ENCODE measurements at regions not wholly inside any gene's neighbourhood (a gene's known extent, or its start where the extent isn't known, plus 50 kb on each side); places are given as distances from the start of the nearest gene placed in this dataset.

GRCh38 chr16:73546341-73546845 lies 498.5 kb upstream of the ZFHX3 start:
- Histone ChIP-seq H3K36me3 (ENCODE audit: control insufficient read depth, insufficient read depth, low read length) (no peaks in the 10 kb centered on the region), H3K79me2 (ENCODE audit: control insufficient read depth, insufficient read depth, low read length) (no peaks in the 10 kb centered on the region), H3K4me2 (ENCODE audit: extremely low read depth, insufficient read depth, low read length) (peak overlapping the region; percentile 72), H3K4me1 (ENCODE audit: control insufficient read depth, extremely low read depth, insufficient read depth, low read length) (no peaks in the 10 kb centered on the region), H3K9ac (ENCODE audit: insufficient read depth, low read length) (no peak overlapping the region), H3K9me3 (ENCODE audit: control insufficient read depth, insufficient read depth, low read depth, low read length) (no peaks in the 10 kb centered on the region), H3K4me3 (replicated peaks in 1 of 4; ENCODE audit: control extremely low read depth in 1 of 4, insufficient read depth in 1 of 4, low read depth in 3 of 4, low read length in 4 of 4) (peak overlapping the region in 3 of 4 experiments; percentile 19 to 39 (median 31)), H4K20me1 (ENCODE audit: control insufficient read depth, extremely low read depth, insufficient read depth, low read length) (no peaks in the 10 kb centered on the region), H3K27ac (ENCODE audit: insufficient read depth, low read length) (no peak overlapping the region), H3K27me3 (ENCODE audit: control insufficient read depth, insufficient read depth, low read length) (no peaks in the 10 kb centered on the region), H2AFZ (ENCODE audit: low read length) (no peak overlapping the region)
- TF ChIP-seq CTCF (conservative IDR thresholded peaks at IDR 0.05 in 1 of 2, IDR thresholded peaks at IDR 0.05 in 1 of 2; ENCODE audit: low read depth in 1 of 2, low read length in 2 of 2), result no peak
- no peak for TF ChIP-seq EZH2 (IDR thresholded peaks at IDR 0.05; ENCODE audit: low read length, missing control alignments)
- DNase-seq (ENCODE audit: low read depth in 2 of 2), result peak in 1 of 2 donors; percentile 24

- no peak for DNase-seq (ENCODE audit: low read depth in 2 of 2)
- no peak overlapping the region for H3K27ac ChIP-seq (ENCODE audit: insufficient read depth, low read length)
These were observed 497.8 kb upstream of the ZFHX3 start for GRCh38 chr16:73545755-73546154.

GRCh38 chr16:73545290-73545689 lies 497.4 kb upstream of the ZFHX3 start:
- H3K27me3 ChIP-seq (ENCODE audit: control insufficient read depth, insufficient read depth, low read length), result no peaks in the 10 kb centered on the region
- H3K36me3 ChIP-seq (ENCODE audit: control insufficient read depth, insufficient read depth, low read length), result no peaks in the 10 kb centered on the region
- H2AFZ ChIP-seq (ENCODE audit: low read length), result no peak overlapping the region
- H3K79me2 ChIP-seq (ENCODE audit: control insufficient read depth, insufficient read depth, low read length), result no peaks in the 10 kb centered on the region
- no peaks in the 10 kb centered on the region for H3K4me1 ChIP-seq (ENCODE audit: control insufficient read depth, extremely low read depth, insufficient read depth, low read length)
- no peaks in the 10 kb centered on the region for H3K9me3 ChIP-seq (ENCODE audit: control insufficient read depth, insufficient read depth, low read depth, low read length)
- H3K4me3 ChIP-seq (replicated peaks in 1 of 4; ENCODE audit: control extremely low read depth in 1 of 4, insufficient read depth in 1 of 4, low read depth in 3 of 4, low read length in 4 of 4), result no peak overlapping the region
- DNase-seq (ENCODE audit: low read depth in 2 of 2), result peak in 1 of 2 donors; percentile 31
- TF ChIP-seq EZH2 (IDR thresholded peaks at IDR 0.05; ENCODE audit: low read length, missing control alignments) (no peak), CTCF (conservative IDR thresholded peaks at IDR 0.05 in 1 of 2, IDR thresholded peaks at IDR 0.05 in 1 of 2; ENCODE audit: low read depth in 1 of 2, low read length in 2 of 2) (no peak)
- no peaks in the 10 kb centered on the region for H4K20me1 ChIP-seq (ENCODE audit: control insufficient read depth, extremely low read depth, insufficient read depth, low read length)
- H3K4me2 ChIP-seq (ENCODE audit: extremely low read depth, insufficient read depth, low read length), result no peak overlapping the region
- H3K9ac ChIP-seq (ENCODE audit: insufficient read depth, low read length), result no peak overlapping the region
- H3K27ac ChIP-seq (ENCODE audit: insufficient read depth, low read length), result no peak overlapping the region

More at GRCh38 chr16:73545755-73546154, 497.8 kb upstream of the ZFHX3 start:
- H2AFZ ChIP-seq (ENCODE audit: low read length), result no peak overlapping the region
- no peaks in the 10 kb centered on the region for H3K27me3 ChIP-seq (ENCODE audit: control insufficient read depth, insufficient read depth, low read length)
- H3K4me2 ChIP-seq (ENCODE audit: extremely low read depth, insufficient read depth, low read length), result peak overlapping the region; percentile 69
- TF ChIP-seq EZH2 (IDR thresholded peaks at IDR 0.05; ENCODE audit: low read length, missing control alignments) (no peak), CTCF (conservative IDR thresholded peaks at IDR 0.05 in 1 of 2, IDR thresholded peaks at IDR 0.05 in 1 of 2; ENCODE audit: low read depth in 1 of 2, low read length in 2 of 2) (no peak)
- H3K79me2 ChIP-seq (ENCODE audit: control insufficient read depth, insufficient read depth, low read length), result no peaks in the 10 kb centered on the region
- no peak overlapping the region for H3K9ac ChIP-seq (ENCODE audit: insufficient read depth, low read length)
- H3K4me1 ChIP-seq (ENCODE audit: control insufficient read depth, extremely low read depth, insufficient read depth, low read length), result no peaks in the 10 kb centered on the region
- H4K20me1 ChIP-seq (ENCODE audit: control insufficient read depth, extremely low read depth, insufficient read depth, low read length), result no peaks in the 10 kb centered on the region
- peak overlapping the region in 1 of 4 experiments; percentile 31 for H3K4me3 ChIP-seq (replicated peaks in 1 of 4; ENCODE audit: control extremely low read depth in 1 of 4, insufficient read depth in 1 of 4, low read depth in 3 of 4, low read length in 4 of 4)
- H3K9me3 ChIP-seq (ENCODE audit: control insufficient read depth, insufficient read depth, low read depth, low read length), result no peaks in the 10 kb centered on the region
- no peaks in the 10 kb centered on the region for H3K36me3 ChIP-seq (ENCODE audit: control insufficient read depth, insufficient read depth, low read length)

Data from fibroblast of lung (primary cell).